ENCODE measurements at regions not wholly inside any gene's neighbourhood (a gene's known extent, or its start where the extent isn't known, plus 50 kb on each side); places are given as distances from the start of the nearest gene placed in this dataset.

GRCh38 chr22:47805394-47805935 is 1043.0 kb downstream of the TBC1D22A start:
- no peak for DNase-seq

DNA sequence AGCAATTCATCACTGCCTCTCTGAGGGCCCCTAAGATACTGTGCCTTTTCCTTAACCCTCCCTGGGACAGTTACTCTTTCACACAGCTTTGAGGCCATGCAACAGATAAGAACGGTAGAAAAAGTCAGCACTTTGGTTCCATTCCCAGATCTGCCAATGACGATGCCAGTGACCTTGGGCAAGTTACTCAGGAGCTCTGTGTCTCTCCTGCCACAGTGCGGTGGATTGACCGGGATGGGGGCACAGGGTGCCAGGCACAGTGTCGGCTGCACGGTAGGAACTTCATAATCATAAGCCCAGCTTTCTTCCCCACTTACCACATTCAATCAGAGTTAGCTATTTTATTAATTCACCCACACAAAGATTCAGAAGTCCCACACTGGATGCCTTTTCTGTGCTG is 1041.8 kb downstream of the TBC1D22A start:
- no peak for DNase-seq

DNA sequence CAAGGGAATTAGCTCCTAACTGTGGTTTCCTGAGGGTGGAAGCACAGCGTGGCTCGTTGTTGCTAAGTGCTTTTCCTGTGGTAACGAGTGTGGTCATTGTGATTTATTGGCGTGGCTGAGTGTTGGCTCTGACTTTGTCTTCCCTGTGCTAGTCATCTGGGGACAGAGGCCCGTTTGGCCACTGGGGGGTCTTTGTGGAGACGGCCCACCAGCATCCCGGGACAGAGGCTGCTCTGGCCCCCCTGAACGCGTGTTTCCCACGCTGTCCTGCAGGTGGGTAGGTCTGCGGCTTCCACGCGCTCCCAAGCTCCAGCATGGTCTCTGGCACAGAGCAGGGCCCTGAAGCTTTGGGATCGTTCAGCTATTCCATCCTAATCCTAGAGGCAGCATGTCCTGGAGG is 1040.0 kb downstream of the TBC1D22A start:
- DNase-seq = no peak

- DNase-seq = no peak
These were observed 1039.2 kb downstream of the TBC1D22A start for GRCh38 chr22:47801541-47802245.

DNA sequence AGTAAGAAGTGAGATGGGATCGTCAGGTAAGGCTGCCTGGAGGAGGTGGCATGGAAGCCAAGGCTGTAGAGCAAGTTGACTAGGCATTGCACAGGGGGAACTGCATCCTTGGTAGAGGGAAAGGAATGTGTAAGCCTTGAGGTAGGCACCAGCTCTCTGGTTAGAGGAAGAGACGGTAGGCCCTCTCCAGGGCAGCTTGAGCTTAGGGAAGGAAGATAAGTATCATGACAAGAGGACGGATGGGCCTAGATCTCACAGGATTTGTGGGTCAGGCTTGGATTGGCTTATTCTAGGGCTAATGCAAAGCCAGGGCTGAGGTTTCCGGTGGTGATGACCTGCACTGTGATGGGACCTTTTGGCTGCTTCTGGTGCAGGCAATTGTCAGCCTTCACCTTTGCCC is 1035.8 kb downstream of the TBC1D22A start:
- DNase-seq = no peak

GRCh38 chr22:47797342-47797945 is 1035.0 kb downstream of the TBC1D22A start:
- DNase-seq = no peak

GRCh38 chr22:47796128-47796908 is 1033.9 kb downstream of the TBC1D22A start:
- DNase-seq = no peak

DNA sequence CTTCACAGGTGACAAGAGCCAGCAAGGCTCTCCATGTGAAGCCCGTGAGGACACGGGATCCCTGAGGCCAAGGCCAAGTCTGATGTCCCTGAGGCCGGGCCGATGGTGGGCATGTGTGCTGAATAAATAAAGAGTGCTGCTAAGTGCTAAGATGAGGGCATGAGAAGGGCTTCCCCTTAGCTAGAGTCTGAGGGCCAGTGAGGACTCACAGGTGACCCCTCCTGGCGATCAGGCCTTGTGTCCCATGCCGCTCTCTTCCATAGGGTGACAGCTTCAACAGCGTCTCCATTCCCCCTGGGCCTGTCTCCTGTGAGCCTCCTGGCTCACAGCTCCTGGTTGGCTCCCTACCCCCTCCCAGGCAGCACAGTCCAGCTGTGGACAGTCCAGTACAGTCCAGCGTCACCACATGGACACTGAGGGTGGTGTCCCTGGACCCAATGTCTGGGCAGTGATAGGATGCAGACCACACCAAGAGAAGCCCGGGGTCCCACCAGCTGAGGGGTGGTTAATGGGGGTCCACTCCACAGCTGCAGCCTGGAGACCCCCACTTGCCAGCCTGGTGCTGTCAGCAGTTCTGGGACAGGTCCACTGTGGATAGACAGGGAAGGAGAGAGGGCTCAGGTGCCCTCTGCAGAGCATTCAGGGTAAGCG is 1033.2 kb downstream of the TBC1D22A start:
- DNase-seq = no peak

- no peak for DNase-seq
These were observed 1032.4 kb downstream of the TBC1D22A start for GRCh38 chr22:47794851-47795250.

DNA sequence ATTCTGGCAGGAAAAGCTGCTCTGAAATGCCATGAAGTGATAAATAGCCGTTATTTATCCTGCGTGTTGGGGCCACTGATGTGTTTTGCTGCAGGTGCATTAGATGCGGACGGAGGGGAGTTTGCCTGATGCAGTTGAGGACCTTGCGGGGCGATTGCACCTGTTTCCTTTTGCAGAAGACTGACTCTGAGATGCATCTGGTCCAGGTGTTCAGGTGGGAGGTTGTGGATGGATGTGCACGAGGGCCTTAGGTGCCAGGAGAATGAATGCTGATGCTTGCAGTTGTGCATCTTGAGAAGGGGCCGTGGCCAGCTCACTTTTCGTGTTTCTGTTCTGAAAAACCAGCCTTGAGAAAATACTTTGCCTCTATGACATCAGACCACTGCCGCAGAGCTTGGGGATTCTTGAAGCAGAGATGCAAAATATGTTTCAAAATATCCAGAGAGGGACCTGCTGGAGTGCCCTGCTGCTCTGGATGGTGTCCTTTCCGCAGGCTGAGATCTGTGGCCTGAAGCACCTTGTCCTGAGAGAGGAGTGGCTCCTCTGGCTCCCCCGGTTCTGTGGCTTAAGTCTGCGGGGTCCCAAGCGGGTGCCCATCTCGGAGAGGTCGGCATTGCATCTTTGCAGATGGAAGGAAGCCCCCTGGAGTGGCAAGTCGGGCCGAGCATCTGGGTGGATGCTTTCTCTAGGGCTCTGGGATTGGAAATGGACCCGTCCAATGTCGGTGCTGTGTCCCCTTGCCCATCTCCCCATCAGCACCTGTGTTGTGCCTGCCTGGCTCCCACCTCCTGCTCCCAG is 1031.1 kb downstream of the TBC1D22A start:
- no peak for DNase-seq

DNA sequence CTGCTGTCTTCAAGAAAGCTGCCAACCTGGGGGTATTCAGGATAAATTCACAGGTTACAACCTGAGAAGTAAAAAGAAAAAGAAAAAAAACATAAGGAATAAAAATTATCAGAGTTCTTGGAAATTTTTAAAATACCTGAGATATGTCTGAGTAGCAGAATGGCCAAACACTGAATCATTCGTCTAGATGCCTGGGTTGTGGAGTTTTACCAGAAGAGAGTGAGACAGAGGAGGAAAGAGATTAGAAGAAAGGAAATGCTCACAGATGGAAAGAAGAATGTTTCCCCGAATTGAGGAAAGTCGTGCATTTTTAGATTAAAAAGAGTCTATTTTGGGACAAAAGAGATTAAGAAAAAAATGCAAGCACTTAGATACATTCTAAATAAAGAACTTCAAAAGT is 1026.7 kb downstream of the TBC1D22A start:
- no peak for DNase-seq

DNA sequence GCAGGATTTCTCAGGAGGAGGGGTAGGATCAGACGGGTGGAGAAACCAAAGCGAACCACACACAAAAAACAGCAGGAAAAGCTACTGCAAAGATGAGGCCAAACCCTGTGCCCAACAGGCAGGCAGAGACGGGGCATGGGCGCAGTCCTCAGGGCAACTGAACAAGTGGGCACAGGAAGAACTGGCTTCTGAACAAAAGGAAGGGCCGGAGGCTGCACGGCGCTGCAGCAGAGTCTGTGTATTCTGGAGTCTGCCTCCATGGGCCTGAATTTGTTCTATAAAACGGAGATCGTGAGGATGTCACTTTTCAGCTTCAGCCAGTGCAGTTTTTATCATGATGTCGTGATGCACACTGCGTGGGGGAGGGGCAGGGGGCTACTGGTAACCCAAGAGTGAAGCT is 1026.0 kb downstream of the TBC1D22A start:
- DNase-seq = no peak

DNA sequence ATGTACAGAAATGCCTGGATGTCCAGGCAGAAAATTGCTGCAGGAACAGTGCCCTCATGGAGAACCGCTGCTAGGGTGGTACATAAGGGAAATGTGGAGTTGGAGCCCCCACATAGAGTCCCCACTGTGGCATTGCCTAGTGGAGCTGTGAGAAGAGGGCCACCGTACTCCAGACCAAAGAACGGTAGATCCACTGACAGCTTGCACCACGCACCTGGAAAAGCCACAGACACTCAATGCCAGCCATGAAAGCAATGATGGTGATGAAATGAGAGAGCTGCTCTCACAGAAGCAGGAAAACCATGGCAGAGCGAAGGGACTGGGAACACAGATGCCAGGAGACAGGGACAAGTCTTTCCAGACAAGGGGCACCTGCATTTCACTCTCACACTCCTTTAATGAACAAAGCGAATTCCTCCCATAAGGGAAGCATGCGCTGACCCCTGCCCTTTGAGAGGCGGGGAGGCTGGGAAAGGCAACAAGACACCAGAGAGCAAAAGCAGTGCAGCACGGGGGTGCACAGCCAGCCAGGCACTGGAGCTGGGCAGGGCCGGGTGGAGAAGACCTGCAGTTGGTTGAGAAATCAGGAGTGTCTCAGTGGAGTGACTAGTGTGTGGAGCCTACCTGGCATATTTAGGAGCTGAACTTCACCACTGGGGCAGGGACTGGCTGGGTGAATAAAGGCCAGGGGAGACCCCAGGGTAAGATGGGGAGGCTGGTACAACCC is 1025.2 kb downstream of the TBC1D22A start:
- DNase-seq = no peak

DNA sequence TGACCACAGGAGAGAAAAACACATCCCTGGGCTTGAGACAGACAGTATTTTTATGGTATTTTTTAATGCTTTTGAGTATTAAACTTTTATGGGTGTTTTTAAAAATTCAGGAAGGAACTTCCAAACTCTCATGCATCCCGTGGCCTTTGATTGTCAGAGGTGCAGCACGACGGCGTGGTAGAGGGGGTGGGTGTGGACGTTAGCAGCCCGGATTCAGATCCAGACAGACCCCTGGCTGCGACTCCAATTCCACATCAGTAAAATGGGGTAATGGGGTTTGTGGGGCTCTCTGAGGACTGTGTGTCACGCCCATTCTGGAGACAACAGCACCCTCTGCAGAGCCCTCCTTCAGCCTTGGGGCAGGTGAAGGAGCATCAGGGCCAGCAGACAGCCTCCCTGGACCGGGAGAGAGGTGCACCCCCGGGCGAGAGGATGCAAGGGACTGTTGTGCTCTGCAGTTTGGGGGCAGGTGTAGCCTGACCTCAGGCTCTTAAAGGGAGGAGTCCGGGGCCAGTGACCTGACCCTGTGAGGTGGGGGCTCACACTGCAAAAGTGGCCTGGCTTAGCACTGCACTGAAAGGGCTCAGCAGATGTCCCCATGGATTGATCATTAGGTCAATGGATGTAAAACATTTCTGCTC is 1024.3 kb downstream of the TBC1D22A start:
- DNase-seq = no peak

DNA sequence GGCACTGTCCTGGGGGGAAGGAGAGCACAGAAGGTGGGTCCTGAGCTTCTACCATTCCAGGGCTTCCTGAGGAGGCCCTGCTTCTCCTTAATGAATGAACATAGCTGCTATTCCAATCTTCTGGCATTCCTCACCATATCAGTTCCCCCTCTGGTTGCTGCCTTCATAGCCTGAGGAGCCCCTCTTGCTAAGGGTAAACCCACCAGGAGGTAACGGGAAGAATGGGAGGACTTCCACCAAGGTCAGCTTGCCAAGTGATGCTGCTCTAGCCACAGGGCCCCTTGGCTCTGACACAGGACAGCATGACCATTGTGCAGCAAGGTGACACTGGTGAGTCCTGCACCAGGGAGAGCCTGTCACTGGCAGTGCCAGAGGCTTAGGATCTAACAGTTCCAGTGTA is 1022.5 kb downstream of the TBC1D22A start:
- no peak for DNase-seq

DNA sequence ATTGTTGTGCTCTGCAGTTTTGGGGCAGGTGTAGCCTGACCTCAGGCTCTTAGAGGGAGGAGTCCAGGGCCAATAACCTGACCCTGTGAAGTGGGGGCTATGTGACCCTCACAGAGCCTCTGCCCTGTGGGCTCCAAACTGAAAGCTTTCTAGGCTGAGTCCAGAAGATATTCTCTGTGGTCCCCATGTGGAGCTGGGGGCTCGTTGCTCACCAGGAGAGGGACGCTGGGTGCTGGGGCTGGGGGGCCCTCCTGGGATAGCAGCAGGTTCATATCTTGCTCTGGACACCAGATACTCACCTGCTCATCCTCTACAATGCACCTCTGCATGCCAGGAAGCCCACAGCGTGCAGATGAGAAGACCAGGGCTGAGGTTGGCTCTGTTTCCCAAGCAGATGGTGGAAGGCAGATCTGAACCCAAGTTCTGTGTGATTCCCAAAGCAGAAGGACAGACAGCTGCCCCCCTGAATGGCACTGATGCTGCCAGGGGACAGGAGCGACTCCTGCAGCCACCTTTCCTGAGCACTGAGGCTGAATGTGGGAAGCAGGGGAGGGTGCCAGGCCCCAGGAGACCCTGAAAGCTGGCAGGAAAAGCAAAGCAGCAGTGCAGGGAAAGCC is 1022.0 kb downstream of the TBC1D22A start:
- DNase-seq = no peak

- no peak for DNase-seq
These were observed 1021.2 kb downstream of the TBC1D22A start for GRCh38 chr22:47783433-47784366.

GRCh38 chr22:47782328-47783075 is 1020.1 kb downstream of the TBC1D22A start:
- no peak for DNase-seq

All from GOT3 (cell line).